ENCODE measurements at regions not wholly inside any gene's neighbourhood (a gene's known extent, or its start where the extent isn't known, plus 50 kb on each side); places are given as distances from the start of the nearest gene placed in this dataset.
"Not testable (repeated sequence)": the region's sequence is repeated elsewhere in the genome, so short reads cannot be mapped to it uniquely, and the experiment has no call there.

- in situ Hi-C loops (cut with HindIII; ENCODE audit: low sequenced_read_pairs): no loop called here
These were observed 100.3 kb upstream of the SVIL start for GRCh38 chr10:29734962-29735627.

DNA sequence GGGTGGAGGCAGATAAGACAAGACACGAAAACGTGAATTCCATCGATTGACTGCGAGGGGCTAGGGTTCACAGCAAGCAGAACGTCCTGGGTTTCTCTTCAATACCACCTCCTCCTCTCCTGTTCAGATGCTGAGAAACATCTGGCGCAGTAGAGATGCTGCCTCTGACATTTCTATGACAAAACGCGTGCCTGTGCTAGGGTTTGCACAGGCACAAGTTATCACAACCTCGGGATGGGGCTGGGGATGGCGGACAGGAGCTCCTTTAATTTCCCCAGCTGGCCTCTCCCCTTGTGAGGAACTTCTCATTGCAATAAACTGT lies 99.8 kb upstream of the SVIL start:
- in situ Hi-C loops (cut with HindIII; ENCODE audit: low sequenced_read_pairs): no loop called here

DNA sequence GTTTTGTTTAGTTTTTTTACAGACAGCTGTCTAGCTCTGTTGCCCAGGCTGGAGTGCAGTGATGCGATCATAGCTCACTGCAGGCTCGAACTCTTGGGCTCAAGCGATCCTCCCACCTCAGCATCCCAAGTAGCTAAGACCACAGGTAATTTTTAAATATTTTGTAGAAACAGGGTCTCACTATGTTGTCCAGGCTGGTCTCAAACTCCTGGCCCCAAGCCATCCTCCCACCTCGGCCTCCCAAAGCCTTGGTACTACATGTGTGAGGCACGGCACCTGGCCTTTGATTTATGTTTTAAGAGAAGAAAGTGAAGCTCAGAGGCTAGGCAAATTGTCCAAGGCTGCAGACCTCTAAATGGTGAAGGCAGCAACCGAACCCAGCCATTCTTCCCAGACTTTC lies 98.6 kb upstream of the SVIL start:
- in situ Hi-C loops (cut with HindIII; ENCODE audit: low sequenced_read_pairs): no loop called here

GRCh38 chr10:29732918-29733317 lies 98.1 kb upstream of the SVIL start:
- in situ Hi-C loops (cut with HindIII; ENCODE audit: low sequenced_read_pairs): no loop called here

DNA sequence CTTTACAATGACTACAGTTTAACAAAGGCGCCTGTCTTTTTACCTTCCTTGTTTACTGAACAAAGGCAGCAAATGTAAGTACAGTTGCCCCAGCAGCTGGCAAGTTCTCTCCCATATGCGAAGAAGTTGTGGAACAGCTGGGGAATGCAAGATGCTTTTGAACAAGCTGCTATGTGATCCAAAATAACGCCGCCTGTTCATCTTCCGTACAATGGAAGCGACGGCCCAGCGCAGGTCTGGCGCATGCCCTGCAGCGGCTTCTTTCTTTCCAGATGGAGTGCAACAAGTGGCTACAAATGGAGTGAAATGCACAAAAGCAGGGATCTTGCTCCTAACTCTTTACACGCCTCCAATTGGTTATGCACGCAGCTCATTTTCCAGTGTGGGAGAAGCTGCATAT lies 97.0 kb upstream of the SVIL start:
- in situ Hi-C loops (cut with HindIII; ENCODE audit: low sequenced_read_pairs): no loop called here

- in situ Hi-C loops (cut with HindIII; ENCODE audit: low sequenced_read_pairs): no loop called here
These were observed 96.2 kb upstream of the SVIL start for GRCh38 chr10:29730969-29731368.

- in situ Hi-C loops (cut with HindIII; ENCODE audit: low sequenced_read_pairs): no loop called here
These were observed 95.7 kb upstream of the SVIL start for GRCh38 chr10:29730458-29730857.

GRCh38 chr10:29728541-29729049 lies 93.8 kb upstream of the SVIL start:
- in situ Hi-C loops (cut with HindIII; ENCODE audit: low sequenced_read_pairs): no loop called here

DNA sequence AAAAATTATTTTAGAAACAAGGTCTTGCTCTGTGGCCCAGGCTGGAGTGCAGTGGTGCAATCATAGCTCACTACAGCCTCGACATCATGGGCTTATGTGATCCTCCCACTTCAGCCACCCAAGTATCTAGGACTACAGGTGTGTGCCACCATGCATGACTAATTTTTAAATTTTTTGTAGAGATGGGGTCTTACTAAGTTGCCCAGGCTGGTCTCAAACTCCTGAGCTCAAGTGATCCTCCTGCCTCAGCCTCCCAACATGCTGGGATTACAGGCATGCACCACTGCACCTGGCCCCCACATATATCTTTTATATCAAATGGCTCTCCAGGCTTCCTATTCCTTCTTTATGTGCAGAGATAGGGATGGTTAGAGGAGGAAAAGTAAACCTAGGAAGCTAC lies 91.2 kb upstream of the SVIL start:
- in situ Hi-C loops (cut with HindIII; ENCODE audit: low sequenced_read_pairs): not testable (repeated sequence)

GRCh38 chr10:29725133-29725720 lies 90.5 kb upstream of the SVIL start:
- in situ Hi-C loops (cut with HindIII; ENCODE audit: low sequenced_read_pairs): no loop called here

- in situ Hi-C loops (cut with HindIII; ENCODE audit: low sequenced_read_pairs): loop anchor here (5.0 kb wide), 1 partner anchor 36 kb away; no protein-coding TSS in a partner anchor
These were observed 89.0 kb upstream of the SVIL start for GRCh38 chr10:29723726-29724125.

- in situ Hi-C loops (cut with HindIII; ENCODE audit: low sequenced_read_pairs): loop anchor here (5.0 kb wide), 1 partner anchor 35 kb away; no protein-coding TSS in a partner anchor
These were observed 88.0 kb upstream of the SVIL start for GRCh38 chr10:29722777-29723176.

- in situ Hi-C loops (cut with HindIII; ENCODE audit: low sequenced_read_pairs): loop anchor here (5.0 kb wide), 1 partner anchor 33 kb away; no protein-coding TSS in a partner anchor
These were observed 85.4 kb upstream of the SVIL start for GRCh38 chr10:29720149-29720548.

- in situ Hi-C loops (cut with HindIII; ENCODE audit: low sequenced_read_pairs): no loop called here
These were observed 84.5 kb upstream of the SVIL start for GRCh38 chr10:29719281-29719675.

DNA sequence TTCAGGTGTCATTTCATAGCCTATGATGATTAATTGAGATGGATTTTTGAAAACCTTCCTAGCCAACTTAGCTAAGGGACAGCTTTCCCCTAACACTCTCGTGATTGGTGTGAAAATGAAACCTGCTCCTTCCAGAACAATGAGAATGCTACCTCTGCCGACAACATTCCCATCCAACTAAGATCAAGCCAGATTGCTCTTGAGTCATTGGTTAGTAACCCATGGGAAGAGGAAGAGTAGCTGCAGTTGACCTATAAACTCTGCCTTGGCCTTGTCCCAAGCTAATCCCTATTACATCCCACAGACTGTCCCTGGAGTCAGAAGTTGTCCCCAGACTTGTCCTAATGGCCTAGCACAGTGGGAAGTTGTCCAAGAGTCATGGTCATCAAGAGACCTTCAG lies 80.5 kb upstream of the SVIL start:
- in situ Hi-C loops (cut with HindIII; ENCODE audit: low sequenced_read_pairs): no loop called here

DNA sequence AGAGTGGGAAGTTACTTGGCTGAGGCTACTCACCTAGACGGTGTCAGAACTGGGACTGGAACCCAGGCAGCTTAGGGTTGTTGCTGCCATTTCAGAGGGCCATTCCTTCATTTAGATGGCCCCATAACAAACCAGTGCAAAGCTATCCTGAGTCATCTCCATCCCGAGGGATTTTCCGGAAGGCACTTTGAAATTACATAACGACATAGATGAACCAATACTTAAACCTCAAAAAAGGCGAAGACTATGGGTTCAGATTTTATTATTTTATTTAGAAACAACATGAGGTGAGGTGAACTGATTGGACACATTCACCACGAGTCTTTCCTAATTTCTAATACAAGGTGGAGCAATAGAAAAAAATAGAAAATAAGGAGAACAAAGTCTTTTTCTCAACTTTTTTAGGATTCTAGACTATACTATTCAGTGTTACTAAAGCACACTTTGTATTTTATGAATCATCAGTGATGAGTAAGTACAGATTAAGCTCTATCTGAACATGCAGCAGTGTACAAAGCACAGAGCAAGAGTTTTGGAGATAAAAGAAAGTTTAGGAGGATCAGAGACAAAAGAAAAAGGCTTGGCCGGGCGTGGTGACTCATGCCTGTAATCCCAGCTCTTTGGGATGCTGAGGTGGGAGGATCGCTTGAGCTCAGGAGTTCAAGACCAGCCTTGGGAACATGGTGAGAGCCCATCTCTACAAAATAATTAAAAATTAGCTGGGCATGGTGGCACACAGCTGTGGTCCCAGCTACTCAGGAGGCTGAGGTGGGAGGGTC lies 79.5 kb upstream of the SVIL start:
- in situ Hi-C loops (cut with HindIII; ENCODE audit: low sequenced_read_pairs): no loop called here

DNA sequence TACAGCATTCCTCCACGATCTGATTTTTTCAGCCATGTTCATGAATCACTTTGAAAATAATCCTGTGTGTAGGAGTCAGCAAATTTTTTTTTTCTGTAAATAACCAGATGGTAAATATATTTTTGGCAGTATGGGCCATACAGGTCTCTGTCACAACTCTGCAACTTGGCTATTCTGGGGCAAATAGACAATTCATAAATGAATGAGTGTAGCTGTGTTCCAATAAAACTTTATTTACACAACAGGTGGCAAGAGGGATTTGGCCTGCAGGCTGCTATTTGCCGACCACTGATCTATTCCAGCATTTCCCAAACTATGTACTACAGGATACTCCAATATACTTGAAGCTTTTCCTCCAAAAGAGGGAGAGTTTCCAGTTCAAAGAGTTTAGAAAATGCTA lies 78.7 kb upstream of the SVIL start:
- in situ Hi-C loops (cut with HindIII; ENCODE audit: low sequenced_read_pairs): no loop called here

DNA sequence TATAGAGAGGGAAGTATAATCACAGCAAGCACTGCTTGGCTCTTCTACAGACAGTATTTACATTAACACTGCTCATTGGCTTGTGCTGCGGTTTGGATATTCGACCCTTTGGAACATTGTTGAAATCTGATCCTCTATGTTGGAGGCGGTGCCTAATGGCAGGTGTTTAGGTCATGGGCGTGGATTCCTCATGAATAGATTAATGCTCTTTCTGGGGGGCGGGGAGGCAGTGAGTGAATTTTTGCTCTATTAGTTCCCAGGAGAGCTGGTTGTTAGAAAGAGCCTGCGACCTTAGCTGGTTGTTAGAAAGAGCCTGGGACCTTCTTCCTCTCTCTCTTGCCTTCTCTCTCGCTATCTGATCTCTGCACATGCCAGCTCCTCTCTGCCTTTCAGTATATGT lies 77.3 kb upstream of the SVIL start:
- in situ Hi-C loops (cut with HindIII; ENCODE audit: low sequenced_read_pairs): no loop called here

DNA sequence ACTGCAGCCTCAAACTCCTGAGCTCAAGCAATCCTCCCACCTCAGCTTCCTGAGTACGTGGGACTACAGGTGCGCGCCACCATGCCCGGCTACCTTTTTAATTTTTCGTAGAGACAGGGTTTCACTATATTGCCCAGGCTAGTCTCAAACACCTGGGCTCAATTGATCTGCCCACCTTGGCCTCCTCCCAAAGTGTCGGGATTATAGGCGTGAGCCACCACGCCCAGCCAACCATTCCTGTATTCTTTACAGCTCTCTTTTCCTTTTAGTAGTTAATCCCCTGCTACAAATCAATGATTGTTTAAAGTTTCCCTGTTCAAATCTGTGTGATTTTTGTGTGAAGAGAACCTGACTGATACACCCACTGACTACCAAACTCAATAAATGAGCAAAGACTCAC lies 75.4 kb upstream of the SVIL start:
- in situ Hi-C loops (cut with HindIII; ENCODE audit: low sequenced_read_pairs): no loop called here

DNA sequence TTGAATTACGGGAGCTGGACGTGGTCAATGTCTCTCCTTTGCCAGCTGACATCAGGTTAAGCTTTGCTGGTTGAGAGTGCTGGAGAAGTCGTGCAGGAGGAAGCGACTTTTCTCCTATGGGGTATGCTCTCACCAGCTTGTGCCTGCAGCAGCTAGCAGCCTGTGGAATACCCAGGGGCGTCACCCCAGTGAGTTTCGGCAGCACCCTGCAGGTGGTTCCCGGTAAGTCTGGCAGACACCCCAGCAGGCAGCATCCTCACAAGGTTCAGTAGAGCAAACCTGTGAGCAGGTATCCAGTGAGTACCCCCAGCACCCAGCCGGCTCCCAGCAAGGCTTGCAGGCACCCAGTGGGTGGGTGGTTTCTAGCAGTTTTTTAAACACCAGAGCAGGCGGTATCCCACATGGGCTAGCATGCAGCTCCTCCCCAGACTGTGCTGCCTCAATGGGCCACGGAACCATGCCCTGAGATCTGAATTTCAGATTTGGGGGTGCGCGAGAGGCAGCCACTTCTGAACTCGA lies 74.8 kb upstream of the SVIL start:
- in situ Hi-C loops (cut with HindIII; ENCODE audit: low sequenced_read_pairs): no loop called here

DNA sequence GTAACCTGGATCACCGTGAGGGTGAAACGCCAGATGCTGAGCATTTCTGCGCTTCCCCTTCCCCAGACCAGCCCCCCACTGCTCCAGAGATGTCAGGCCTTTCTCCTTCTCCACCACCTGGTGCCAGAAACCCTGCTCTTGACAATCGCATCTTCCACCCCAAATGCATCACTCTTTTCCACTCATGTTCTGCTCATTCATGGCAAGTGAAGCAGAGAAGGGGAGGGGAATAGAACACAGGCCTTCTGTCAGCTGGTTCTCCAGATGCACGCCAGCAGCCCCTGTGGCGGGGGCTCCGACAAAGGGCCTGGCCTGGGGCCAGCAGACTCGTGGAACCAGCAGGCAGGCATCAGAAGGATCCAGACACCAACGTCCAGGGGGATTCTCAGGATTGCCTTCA lies 68.5 kb upstream of the SVIL start:
- in situ Hi-C loops (cut with HindIII; ENCODE audit: low sequenced_read_pairs): no loop called here

Measured in endothelial cell of hepatic sinusoid (primary cell).